WERI-Rb-1 (cell line): ENCODE measurements at regions not wholly inside any gene's neighbourhood (a gene's known extent, or its start where the extent isn't known, plus 50 kb on each side); places are given as distances from the start of the nearest gene placed in this dataset.

ENCODE experiments used
- DNase-seq: peaks from one replicate; pipeline ENCODE4 v3.0.0-alpha.2; 2020
- H3K27ac ChIP-seq: fragments of 250-450 bp; sonication (Bioruptor Pico); 2 replicates; pipeline ENCODE4 v1.5.1; 2020; ENCODE audit warnings: mild to moderate bottlenecking, moderate library complexity
- H3K27me3 ChIP-seq: fragments of 250-450 bp; sonication (Bioruptor Pico); 2 replicates; pipeline ENCODE4 v1.5.1; 2021; ENCODE audit warnings: mild to moderate bottlenecking, low read depth, moderate library complexity; ENCODE audit not compliant: insufficient read depth, severe bottlenecking
- H3K36me3 ChIP-seq: fragments of 250-450 bp; sonication (Bioruptor Pico); 2 replicates; pipeline ENCODE4 v1.5.1; 2020; ENCODE audit warnings: mild to moderate bottlenecking, moderate library complexity
- H3K4me3 ChIP-seq: 2 replicates; pipeline ENCODE4 v1.5.1; 2011; ENCODE audit warnings: low read depth, mild to moderate bottlenecking, control low read depth, low read length
- H3K9me3 ChIP-seq: fragments of 250-450 bp; sonication (Bioruptor Pico); 2 replicates; pipeline ENCODE4 v1.5.1; 2021; ENCODE audit warnings: mild to moderate bottlenecking, moderate library complexity; ENCODE audit not compliant: severe bottlenecking
- TF ChIP-seq, protein P1 (sequence below): IDR thresholded peaks from 2 replicates; pipeline ENCODE4 v1.5.1; 2011; ENCODE audit warnings: low read depth, mild to moderate bottlenecking, control low read depth, inconsistent platforms, low read length

DNA sequence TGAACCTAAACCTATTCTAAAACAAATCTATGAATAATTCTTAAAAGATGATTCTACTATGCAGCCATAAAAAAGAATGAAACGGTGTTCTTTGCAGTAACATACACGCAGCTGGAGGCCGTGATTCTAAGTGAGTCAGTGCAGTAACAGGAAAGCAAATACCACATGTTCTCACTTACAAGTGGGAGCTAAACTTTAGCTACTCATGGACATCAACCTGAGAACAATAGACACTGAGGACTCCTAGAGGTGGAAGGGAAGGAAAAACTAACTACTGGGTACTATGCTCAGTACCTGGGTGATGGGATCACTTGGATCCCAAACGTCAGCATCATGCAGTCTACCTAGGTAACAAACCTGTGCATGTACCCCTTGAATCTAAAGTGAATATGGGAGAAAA is 575.0 kb upstream of the MGMT start:
- Histone ChIP-seq H3K9me3 (no peaks in the 10 kb centered on the region), H3K36me3 (no peaks in the 10 kb centered on the region), H3K27ac (no peak overlapping the region), H3K4me3 (no peak overlapping the region), H3K27me3 (peaks cover 3% of the 10 kb centered on the region)
- TF ChIP-seq, protein P1, sequence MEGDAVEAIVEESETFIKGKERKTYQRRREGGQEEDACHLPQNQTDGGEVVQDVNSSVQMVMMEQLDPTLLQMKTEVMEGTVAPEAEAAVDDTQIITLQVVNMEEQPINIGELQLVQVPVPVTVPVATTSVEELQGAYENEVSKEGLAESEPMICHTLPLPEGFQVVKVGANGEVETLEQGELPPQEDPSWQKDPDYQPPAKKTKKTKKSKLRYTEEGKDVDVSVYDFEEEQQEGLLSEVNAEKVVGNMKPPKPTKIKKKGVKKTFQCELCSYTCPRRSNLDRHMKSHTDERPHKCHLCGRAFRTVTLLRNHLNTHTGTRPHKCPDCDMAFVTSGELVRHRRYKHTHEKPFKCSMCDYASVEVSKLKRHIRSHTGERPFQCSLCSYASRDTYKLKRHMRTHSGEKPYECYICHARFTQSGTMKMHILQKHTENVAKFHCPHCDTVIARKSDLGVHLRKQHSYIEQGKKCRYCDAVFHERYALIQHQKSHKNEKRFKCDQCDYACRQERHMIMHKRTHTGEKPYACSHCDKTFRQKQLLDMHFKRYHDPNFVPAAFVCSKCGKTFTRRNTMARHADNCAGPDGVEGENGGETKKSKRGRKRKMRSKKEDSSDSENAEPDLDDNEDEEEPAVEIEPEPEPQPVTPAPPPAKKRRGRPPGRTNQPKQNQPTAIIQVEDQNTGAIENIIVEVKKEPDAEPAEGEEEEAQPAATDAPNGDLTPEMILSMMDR: no peak
- no peak for DNase-seq

DNA sequence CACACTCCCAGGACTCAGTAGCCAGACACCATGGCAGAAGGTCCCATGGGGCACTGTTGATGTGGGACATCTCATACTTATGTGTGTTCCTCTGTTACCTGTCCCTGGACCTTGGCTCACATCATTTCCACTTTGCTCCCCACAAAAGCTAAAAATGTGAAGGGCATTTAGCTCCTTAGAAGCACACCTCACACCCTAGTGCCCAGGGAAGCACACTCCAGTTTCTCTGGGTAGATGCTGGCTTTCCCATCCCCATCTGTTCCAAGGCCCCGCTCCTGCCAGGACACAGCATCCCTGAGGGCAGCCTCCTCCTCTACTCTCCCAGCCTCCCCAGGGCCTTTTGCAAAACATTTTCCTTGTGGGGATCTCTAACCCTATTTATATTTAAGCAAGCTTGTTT is 572.4 kb upstream of the MGMT start:
- DNase-seq: no peak
- Histone ChIP-seq H3K36me3 (no peaks in the 10 kb centered on the region), H3K4me3 (no peak overlapping the region), H3K27me3 (peaks cover 3% of the 10 kb centered on the region), H3K9me3 (no peaks in the 10 kb centered on the region), H3K27ac (no peak overlapping the region)
- TF ChIP-seq, protein P1: no peak

DNA sequence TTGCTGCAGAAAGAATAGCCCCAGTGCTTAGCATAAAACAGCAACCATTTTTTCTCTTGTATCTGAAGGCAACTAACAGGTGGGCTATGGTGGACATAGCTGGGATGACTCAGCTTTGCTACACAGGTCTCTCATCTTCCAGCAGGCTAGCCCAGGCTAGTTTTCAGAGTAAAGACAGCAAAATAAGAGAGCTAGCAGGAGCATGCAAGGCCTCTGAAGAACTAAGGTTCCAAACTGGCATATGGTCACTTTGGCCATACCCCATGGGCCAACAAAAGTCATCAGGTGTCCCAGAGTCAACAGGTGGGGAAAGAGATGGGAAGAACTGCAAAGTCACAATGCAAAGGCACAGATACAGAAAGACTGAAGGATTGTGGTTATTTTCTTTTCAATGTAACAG is 571.6 kb upstream of the MGMT start:
- Histone ChIP-seq H3K36me3 (no peaks in the 10 kb centered on the region), H3K4me3 (no peak overlapping the region), H3K27me3 (peaks cover 3% of the 10 kb centered on the region), H3K27ac (no peak overlapping the region), H3K9me3 (no peaks in the 10 kb centered on the region)
- TF ChIP-seq, protein P1: no peak
- DNase-seq: no peak

DNA sequence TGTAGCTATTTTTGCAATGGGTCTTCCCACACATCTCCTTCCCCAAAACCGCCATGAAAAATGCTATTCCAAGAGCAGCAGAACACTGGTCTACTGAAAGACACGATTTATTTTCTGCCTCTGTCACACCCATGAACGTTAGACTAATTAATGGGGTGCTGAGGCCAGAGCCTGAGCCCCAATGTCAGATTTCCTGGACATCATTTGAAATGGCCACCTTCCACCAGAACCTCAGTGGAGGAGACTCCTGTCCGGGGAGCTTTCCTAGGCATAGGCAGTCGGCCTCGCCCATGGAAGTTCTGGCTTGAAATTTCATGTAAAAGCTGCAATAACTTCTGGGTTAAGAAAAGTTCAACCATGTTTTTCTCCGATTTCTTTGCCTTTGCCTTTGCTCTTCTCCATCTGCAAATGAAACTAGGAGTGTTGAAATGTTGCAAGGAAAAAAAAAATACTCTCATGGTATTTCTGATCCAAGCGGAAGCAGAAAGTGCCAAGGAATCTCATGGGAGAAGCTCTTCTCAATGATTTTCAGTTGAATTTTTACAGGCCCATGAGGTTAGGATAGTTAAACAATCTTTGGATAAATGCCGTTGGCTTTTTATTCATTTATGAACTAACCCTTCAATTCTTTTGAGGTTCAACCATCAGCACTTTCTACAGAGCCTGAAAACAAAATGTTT is 570.8 kb upstream of the MGMT start:
- Histone ChIP-seq H3K27ac (no peak overlapping the region), H3K9me3 (no peaks in the 10 kb centered on the region), H3K27me3 (peaks cover 7% of the 10 kb centered on the region), H3K36me3 (no peaks in the 10 kb centered on the region), H3K4me3 (no peak overlapping the region)
- TF ChIP-seq, protein P1: no peak
- DNase-seq: no peak

DNA sequence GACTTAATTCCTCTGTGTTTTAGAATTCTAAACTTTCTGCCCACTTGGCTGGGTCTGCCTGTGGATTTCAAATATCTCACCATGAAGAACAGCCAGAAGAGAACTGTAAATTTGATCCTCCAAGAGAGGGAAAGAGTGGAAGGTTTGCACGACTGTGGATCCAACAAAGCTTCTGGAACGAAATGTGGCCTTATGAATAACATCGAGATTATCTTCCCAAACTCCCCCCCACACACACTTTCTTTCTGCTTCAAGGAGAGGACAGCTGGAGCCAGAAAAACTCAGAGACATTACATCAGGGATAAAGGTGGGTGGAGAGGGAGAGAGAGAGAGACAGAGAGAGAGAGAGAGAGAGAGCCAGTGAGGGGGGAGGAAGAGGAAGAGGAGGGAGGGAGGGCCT is 570.1 kb upstream of the MGMT start:
- Histone ChIP-seq H3K27me3 (peaks cover 7% of the 10 kb centered on the region), H3K9me3 (no peaks in the 10 kb centered on the region), H3K4me3 (no peak overlapping the region), H3K27ac (no peak overlapping the region), H3K36me3 (no peaks in the 10 kb centered on the region)
- TF ChIP-seq, protein P1: no peak
- DNase-seq: no peak
